ENCODE measurements at regions not wholly inside any gene's neighbourhood (a gene's known extent, or its start where the extent isn't known, plus 50 kb on each side); places are given as distances from the start of the nearest gene placed in this dataset.

GRCh38 chr9:79512251-79512650 is 59.5 kb upstream of the TLE4 start:
- WGBS, 2 experiments, result 92 to 98% methylated on average over 4 of the region's 4 CpGs
- Histone ChIP-seq H3K27me3 (ENCODE audit: control insufficient read depth, insufficient read depth, low read length, poor library complexity, severe bottlenecking) (no peaks in the 10 kb centered on the region), H3K9me3 (ENCODE audit: control insufficient read depth, low read length) (no peaks in the 10 kb centered on the region)

More at GRCh38 chr9:79512251-79512650, 59.5 kb upstream of the TLE4 start:
- Histone ChIP-seq H3K36me3 (ENCODE audit: control insufficient read depth, insufficient read depth, low read length) (no peaks in the 10 kb centered on the region), H3K4me1 (ENCODE audit: control insufficient read depth, insufficient read depth, low read length) (no peaks in the 10 kb centered on the region), H3K4me3 (ENCODE audit: insufficient read depth, low read depth, low read length) (no peak overlapping the region), H3K27ac (ENCODE audit: insufficient read depth, low read depth, low read length, poor library complexity, severe bottlenecking) (no peak overlapping the region)
